Vagina (tissue), 2 donors: ENCODE measurements at regions not wholly inside any gene's neighbourhood (a gene's known extent, or its start where the extent isn't known, plus 50 kb on each side); places are given as distances from the start of the nearest gene placed in this dataset.
A peak's percentile ranks its signal among the peaks of the same experiment; 100 is the strongest.

ENCODE experiments used
- DNase-seq, 2 donors: peaks; one replicate each; pipeline ENCODE4 v3.0.0-alpha.2; 2017; ENCODE audit errors: extremely low spot score in 2 of 2
- H3K27ac ChIP-seq: fragments of 200-600 bp; sonication (generic); one replicate; pipeline ENCODE4 v1.5.1; 2019
- H3K27me3 ChIP-seq: fragments of 200-600 bp; sonication (generic); one replicate; pipeline ENCODE4 v1.5.1; 2019
- H3K36me3 ChIP-seq, 2 donors: fragments of 200-600 bp; sonication (generic); one replicate each; pipeline ENCODE4 v1.5.1; 2017 to 2019
- H3K4me1 ChIP-seq: fragments of 200-600 bp; sonication (generic); one replicate; pipeline ENCODE4 v1.5.1; 2019
- H3K4me3 ChIP-seq, 2 donors: fragments of 200-600 bp; sonication (generic); 1 replicate in 1 of 2; 2 replicates in 1 of 2; pipeline ENCODE4 v1.5.1; 2016 to 2019
- H3K9me3 ChIP-seq: fragments of 200-600 bp; sonication (generic); one replicate; pipeline ENCODE4 v1.5.1; 2019
- CTCF ChIP-seq, 3 experiments: fragments of 450-650 bp in 2 of 3; fragments of 200-600 bp in 1 of 3; sonication (generic) in 1 of 3; IDR thresholded peaks; one replicate each; pipeline ENCODE4 v1.5.1; 2017 to 2019; ENCODE audit warnings: antibody characterized with exemption in 3 of 3, mild to moderate bottlenecking in 2 of 3, moderate library complexity in 2 of 3
- POLR2A ChIP-seq, 2 donors: fragments of 450-650 bp; IDR thresholded peaks; one replicate each; pipeline ENCODE4 v1.6.1; 2017; ENCODE audit warnings: antibody characterized with exemption in 2 of 2, mild to moderate bottlenecking in 2 of 2, moderate library complexity in 2 of 2
- POLR2AphosphoS5 ChIP-seq, 2 donors: sonication (generic); formaldehyde crosslinking; IDR thresholded peaks; one replicate each; pipeline ENCODE4 v1.9.0; 2017; ENCODE audit warnings: antibody characterized with exemption in 2 of 2, mild to moderate bottlenecking in 2 of 2, low read depth in 1 of 2; ENCODE audit not compliant: insufficient read depth in 1 of 2
- intact Hi-C: fragments of 100-400 bp; cut with DNase I; formaldehyde crosslinking; loops from one replicate; pipeline ENCODE4 v1.15.1; 2023

- Histone ChIP-seq H3K27ac (no peak overlapping the region), H3K36me3 (no peaks in the 10 kb centered on the region), H3K9me3 (no peaks in the 10 kb centered on the region), H3K27me3 (no peaks in the 10 kb centered on the region), H3K4me3 (no peak overlapping the region), H3K4me1 (peaks cover 18% of the 10 kb centered on the region)
- DNase-seq: peak in 1 of 2 donors; percentile 61
- intact Hi-C loops: no loop called here
- TF ChIP-seq CTCF (IDR thresholded peaks at IDR 0.05): no peak
- TF ChIP-seq POLR2AphosphoS5 (IDR thresholded peaks at IDR 0.05; ENCODE audit: insufficient read depth in 1 of 2, low read depth in 1 of 2): no peak
- TF ChIP-seq POLR2A (IDR thresholded peaks at IDR 0.05): no peak
Observed at GRCh38 chr20:4074877-4075455, 59.6 kb upstream of the RNF24 start.

- H3K4me1 ChIP-seq: peaks cover 23% of the 10 kb centered on the region
- intact Hi-C loops: no loop called here
- H3K27ac ChIP-seq: no peak overlapping the region
- TF ChIP-seq CTCF (IDR thresholded peaks at IDR 0.05): no peak
- TF ChIP-seq POLR2AphosphoS5 (IDR thresholded peaks at IDR 0.05; ENCODE audit: insufficient read depth in 1 of 2, low read depth in 1 of 2): no peak
- no peak for TF ChIP-seq POLR2A (IDR thresholded peaks at IDR 0.05)
- H3K9me3 ChIP-seq: no peaks in the 10 kb centered on the region
- H3K4me3 ChIP-seq: no peak overlapping the region
- H3K36me3 ChIP-seq: no peaks in the 10 kb centered on the region
- DNase-seq: peak in 1 of 2 donors; percentile 12
- no peaks in the 10 kb centered on the region for H3K27me3 ChIP-seq
Observed at GRCh38 chr20:4073852-4074741, 58.7 kb upstream of the RNF24 start.

- peak overlapping the region; percentile 46 for H3K27ac ChIP-seq
- TF ChIP-seq POLR2AphosphoS5 (IDR thresholded peaks at IDR 0.05; ENCODE audit: insufficient read depth in 1 of 2, low read depth in 1 of 2) (no peak), CTCF (IDR thresholded peaks at IDR 0.05) (no peak), POLR2A (IDR thresholded peaks at IDR 0.05) (no peak)
- H3K4me3 ChIP-seq: no peak overlapping the region
- H3K36me3 ChIP-seq: no peaks in the 10 kb centered on the region
- peak in 1 of 2 donors; percentile 85 for DNase-seq
- H3K9me3 ChIP-seq: no peaks in the 10 kb centered on the region
- intact Hi-C loops: no loop called here
- peaks cover 26% of the 10 kb centered on the region for H3K4me1 ChIP-seq
- H3K27me3 ChIP-seq: no peaks in the 10 kb centered on the region
Observed at GRCh38 chr20:4071178-4071693, 55.9 kb upstream of the RNF24 start.

GRCh38 chr20:4070323-4071177 is 55.2 kb upstream of the RNF24 start:
- Histone ChIP-seq H3K4me3 (no peak overlapping the region), H3K27me3 (no peaks in the 10 kb centered on the region), H3K36me3 (no peaks in the 10 kb centered on the region), H3K27ac (peak overlapping the region; percentile 46), H3K9me3 (no peaks in the 10 kb centered on the region), H3K4me1 (peaks cover 32% of the 10 kb centered on the region)
- DNase-seq: peak in 1 of 2 donors; percentile 67
- intact Hi-C loops: no loop called here
- TF ChIP-seq CTCF (IDR thresholded peaks at IDR 0.05): no peak
- TF ChIP-seq POLR2AphosphoS5 (IDR thresholded peaks at IDR 0.05; ENCODE audit: insufficient read depth in 1 of 2, low read depth in 1 of 2): no peak
- TF ChIP-seq POLR2A (IDR thresholded peaks at IDR 0.05): no peak
